ENCODE measurements at regions not wholly inside any gene's neighbourhood (a gene's known extent, or its start where the extent isn't known, plus 50 kb on each side); places are given as distances from the start of the nearest gene placed in this dataset.

DNA sequence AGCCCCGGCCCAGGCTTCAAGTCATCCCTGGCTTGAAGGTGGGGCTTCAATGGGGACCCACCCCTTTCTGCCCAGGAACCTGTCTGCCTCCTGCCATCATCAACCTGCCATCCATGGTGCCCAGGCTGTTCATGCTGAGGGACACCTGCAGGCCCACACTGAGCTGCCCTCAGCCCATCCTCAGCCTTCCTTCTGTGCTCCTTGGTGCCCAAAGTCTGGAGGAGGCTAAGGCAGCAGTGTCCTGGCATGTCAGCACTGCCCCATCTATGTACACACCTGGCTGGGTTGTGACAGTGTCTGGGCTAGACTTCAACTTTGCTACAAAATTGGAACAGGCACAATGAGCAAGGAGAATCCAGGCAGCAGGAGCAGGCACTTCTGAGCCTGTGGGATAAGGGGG lies 745.3 kb upstream of the EPHA6 start:
- DNase-seq = no peak

DNA sequence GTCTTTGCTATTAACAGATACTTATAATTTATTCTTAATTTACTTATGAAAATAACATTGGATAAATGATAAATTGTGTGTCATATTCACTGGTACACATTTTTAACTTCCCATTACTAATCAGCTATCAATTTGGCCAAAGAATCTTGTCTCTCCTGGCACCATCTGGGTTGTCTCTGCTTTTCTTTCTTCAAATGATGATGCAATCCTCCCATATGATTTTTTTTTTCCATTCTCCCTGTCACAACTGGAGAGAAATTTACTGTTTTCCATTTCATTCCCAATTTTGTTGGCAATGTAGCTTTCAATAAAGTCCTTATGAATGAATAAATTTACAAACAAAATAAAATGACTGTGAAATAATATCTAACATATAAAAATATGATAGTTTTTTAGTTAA lies 743.7 kb upstream of the EPHA6 start:
- no peak for DNase-seq

DNA sequence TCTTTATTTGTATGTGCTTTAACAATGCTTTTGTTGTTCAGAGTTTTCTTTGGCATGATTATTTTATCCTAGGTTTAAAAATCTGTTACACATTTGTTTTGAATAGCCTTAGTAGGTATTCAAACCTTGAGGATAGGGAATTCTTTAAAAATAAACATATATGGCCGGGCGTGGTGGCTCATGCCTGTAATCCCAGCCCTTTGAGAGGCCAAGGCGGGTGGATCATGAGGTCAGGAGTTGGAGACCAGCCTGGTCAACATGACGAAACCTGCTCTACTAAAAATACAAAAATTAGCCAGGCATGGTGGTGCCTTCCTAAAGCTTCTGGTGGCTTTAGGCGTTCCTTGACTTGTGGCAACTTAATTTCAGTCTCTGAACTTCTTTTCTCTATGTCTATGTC lies 743.3 kb upstream of the EPHA6 start:
- DNase-seq = no peak

DNA sequence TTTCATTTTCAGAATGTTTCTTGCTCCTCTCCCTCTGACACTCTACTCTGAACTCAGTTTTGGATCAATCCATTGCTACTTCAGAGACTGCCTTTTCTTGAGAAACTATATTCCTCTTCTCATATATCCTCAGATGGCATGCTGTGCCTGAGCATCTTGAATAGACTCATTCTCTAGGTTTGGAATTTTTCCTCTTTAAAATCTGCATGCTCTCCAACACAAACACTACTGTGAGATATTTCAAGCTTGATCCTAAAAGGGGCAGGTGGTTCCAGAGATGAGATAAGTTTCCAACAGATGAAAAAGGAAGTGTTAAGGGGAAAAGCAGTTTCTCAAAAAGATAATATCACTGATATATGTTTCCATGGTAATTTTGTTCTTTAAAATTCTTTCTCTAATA lies 742.2 kb upstream of the EPHA6 start:
- DNase-seq = no peak

DNA sequence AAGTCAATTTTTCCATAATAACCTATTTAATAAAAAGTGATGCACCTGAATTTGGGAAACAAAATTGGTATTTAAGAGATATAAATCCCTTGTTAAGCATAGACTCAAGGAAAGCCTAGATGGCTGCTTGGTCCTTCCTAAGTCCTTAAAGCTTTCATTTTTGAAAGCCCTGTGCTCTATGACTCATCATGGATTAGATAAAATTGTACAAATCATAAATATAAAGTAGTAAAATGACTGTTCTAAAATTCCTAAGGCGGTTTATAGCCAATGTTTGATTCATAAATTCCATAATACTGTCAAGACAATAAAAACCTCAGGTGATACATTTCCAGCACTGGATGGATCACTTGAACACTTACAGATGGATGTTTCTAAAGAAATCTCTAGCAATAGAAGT lies 730.8 kb upstream of the EPHA6 start:
- DNase-seq = no peak

DNA sequence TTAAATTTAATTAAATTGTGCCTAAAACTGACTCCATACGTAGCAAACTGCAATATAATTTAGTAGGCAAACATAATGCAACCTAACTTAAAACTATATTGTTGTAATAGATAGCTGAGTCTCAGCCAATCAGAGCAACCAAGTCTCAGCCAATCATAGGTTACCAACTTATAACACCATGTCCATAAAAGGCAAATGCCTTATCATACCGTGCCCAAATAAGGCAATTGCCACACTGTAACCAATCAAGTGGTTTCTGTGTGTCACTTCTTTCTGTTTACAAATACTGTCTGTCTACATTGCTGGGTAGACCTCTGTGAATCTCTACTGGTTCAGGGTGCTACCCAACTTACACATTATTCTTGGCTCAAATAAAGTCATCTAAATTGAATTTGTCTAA lies 728.4 kb upstream of the EPHA6 start:
- DNase-seq = no peak

DNA sequence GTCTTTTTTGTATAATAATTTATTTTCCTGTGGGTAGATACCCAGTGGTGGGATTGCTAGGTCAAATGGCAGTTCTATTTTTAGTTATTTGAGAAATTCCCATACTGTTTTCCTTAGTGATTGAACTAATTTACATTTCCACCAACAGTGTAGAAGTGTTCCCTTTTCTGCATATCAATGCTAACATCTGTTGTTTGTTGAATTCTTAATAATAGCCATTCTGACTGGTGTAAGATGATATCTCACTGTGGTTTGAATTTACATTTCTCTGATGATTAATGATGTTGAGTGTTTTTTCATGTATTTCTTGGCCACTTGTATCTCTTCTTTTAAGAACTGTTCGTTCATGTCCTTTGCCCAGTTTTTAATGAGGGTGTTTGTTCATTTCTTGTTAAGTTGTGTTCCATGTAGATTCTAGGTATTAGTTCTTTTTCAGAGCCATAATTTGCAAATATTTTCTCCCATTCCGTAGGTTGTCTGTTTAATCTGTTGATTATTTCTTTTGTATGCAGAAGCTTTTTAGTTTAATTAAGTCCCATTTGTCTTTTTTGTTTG lies 713.3 kb upstream of the EPHA6 start:
- no peak for DNase-seq

DNA sequence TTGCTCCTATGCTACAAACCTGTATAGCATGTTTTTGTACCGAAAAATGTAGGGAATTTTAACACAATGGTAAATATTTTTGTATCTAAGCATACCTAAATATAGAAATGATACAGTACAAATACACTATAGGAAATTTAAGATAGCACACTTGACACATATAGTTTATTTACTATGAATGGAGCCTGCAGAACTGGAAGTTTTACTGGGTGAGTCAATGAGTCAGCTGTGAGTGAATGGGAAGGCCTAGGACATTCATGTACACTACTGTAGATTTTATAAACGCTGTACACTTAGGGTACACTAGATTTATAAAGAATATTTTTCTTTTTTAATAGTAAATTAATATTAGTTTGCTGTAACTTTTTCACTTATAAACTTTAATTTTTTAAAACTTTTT lies 707.7 kb upstream of the EPHA6 start:
- no peak for DNase-seq

All from activated CD8-positive, alpha-beta memory T cell treated with anti-CD3 and anti-CD28 coated beads, Interleukin-2, amount 50 U/mL, for 48 hours (primary cell).